ENCODE measurements at regions not wholly inside any gene's neighbourhood (a gene's known extent, or its start where the extent isn't known, plus 50 kb on each side); places are given as distances from the start of the nearest gene placed in this dataset.
"Not testable (repeated sequence)": the region's sequence is repeated elsewhere in the genome, so short reads cannot be mapped to it uniquely, and the experiment has no call there.

GRCh38 chr7:136260591-136260990 lies 283.4 kb upstream of the MTPN start:
- TF ChIP-seq CTCF (IDR thresholded peaks at IDR 0.05); EZH2 (IDR thresholded peaks at IDR 0.05; ENCODE audit: borderline replicate concordance, insufficient read depth, low read depth, low read length, poor library complexity, severe bottlenecking): not testable (repeated sequence)

Measured in B cell (primary cell).